Cerebellar nuclear complex (tissue), 1 donor: ENCODE measurements at regions not wholly inside any gene's neighbourhood (a gene's known extent, or its start where the extent isn't known, plus 50 kb on each side); places are given as distances from the start of the nearest gene placed in this dataset.

Experiments
- DNase-seq, 2 experiments: peaks; one replicate each; lab custom pipeline; 2025; lab: John Stamatoyannopoulos, UW

- no peak for DNase-seq
Measured at GRCh38 chr13:53848366-53848961, 819.9 kb downstream of the OLFM4 start.

- DNase-seq: no peak
Measured at GRCh38 chr13:53854321-53854720, 825.7 kb downstream of the OLFM4 start.

- DNase-seq: no peak
Measured at GRCh38 chr13:53856573-53857195, 828.1 kb downstream of the OLFM4 start.

GRCh38 chr13:53863520-53863919 lies 834.9 kb downstream of the OLFM4 start:
- DNase-seq: no peak

GRCh38 chr13:53873558-53873957 lies 844.9 kb downstream of the OLFM4 start:
- no peak for DNase-seq

GRCh38 chr13:53878861-53879260 lies 850.2 kb downstream of the OLFM4 start:
- DNase-seq: no peak

- no peak for DNase-seq
Measured at GRCh38 chr13:53885997-53886396, 857.4 kb downstream of the OLFM4 start.

- no peak for DNase-seq
Measured at GRCh38 chr13:53890696-53891095, 862.1 kb downstream of the OLFM4 start.

- DNase-seq: no peak
Measured at GRCh38 chr13:53901593-53901992, 873.0 kb downstream of the OLFM4 start.

GRCh38 chr13:53907891-53908290 lies 879.3 kb downstream of the OLFM4 start:
- no peak for DNase-seq

GRCh38 chr13:53920916-53921315 lies 892.3 kb downstream of the OLFM4 start:
- no peak for DNase-seq

- no peak for DNase-seq
Measured at GRCh38 chr13:53921473-53921872, 892.9 kb downstream of the OLFM4 start.

GRCh38 chr13:53941588-53942190 lies 913.1 kb downstream of the OLFM4 start:
- DNase-seq: no peak

GRCh38 chr13:53946500-53946899 lies 917.9 kb downstream of the OLFM4 start:
- DNase-seq: no peak

- no peak for DNase-seq
Measured at GRCh38 chr13:53953183-53953582, 924.6 kb downstream of the OLFM4 start.
